HG03196 (cell line): ENCODE measurements at regions not wholly inside any gene's neighbourhood (a gene's known extent, or its start where the extent isn't known, plus 50 kb on each side); places are given as distances from the start of the nearest gene placed in this dataset.

ENCODE experiments used
- ATAC-seq: cut with Tn5 transposase; IDR thresholded peaks from one replicate; pipeline ENCODE4 v1.9.1; 2021; ENCODE audit not compliant: unreplicated experiment

DNA sequence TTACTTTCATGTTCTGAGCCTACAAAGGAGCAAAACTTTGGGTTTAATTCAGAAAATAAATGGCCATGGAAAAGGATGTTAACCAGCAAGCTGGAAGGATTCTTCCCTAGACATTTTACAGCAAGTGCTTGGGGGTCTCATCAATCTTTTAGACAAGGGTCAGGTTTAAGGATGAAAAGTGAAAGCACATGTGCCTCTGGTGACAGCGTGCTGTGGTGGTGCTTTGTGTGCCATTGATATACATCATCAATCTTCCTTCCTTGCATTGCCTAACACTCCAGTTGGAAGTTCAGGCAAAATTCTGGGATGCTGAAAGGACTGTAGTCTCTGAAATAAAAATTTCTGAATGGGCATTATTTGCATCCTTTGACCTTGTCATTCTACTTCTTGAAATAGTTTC is 171.2 kb downstream of the KCNE4 start:
- no peak for ATAC-seq

DNA sequence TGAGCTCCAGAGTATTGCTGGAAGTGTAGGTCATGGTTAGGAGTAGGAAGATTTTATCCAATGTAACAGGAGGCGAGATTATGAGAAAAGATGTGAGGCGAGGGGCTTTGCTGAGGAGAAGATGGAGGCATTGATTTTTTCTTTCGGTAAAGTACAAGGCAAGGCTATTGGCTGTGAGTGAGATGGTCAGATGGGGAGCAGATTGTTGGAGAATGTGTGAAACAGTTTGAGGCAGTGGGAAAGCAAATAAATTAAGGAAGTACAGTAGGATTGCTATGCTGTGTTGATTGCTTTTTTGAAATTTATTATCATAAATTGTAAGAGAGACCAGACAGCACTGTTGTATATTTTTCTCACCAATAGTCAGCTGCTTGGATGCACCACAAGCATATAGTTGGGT is 173.3 kb downstream of the KCNE4 start:
- no peak for ATAC-seq

DNA sequence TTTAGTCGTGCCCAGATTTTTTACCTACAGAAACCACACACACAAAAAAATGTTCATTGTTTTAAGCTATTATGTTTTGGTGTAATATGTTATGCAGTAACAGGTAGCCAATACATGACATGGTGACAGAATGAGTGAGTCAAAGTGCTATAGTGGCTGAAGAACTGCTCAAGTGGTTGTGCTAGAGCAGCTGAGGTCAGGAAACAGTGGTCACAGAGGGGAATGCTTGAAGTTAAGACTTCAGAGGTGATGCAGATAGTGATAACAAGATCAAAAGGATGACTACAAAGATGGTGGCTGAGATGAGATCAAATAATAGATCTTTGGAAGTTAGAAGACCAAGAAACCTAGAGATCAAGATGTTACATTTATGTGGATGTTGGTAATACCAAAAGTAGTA is 174.3 kb downstream of the KCNE4 start:
- ATAC-seq = no peak

DNA sequence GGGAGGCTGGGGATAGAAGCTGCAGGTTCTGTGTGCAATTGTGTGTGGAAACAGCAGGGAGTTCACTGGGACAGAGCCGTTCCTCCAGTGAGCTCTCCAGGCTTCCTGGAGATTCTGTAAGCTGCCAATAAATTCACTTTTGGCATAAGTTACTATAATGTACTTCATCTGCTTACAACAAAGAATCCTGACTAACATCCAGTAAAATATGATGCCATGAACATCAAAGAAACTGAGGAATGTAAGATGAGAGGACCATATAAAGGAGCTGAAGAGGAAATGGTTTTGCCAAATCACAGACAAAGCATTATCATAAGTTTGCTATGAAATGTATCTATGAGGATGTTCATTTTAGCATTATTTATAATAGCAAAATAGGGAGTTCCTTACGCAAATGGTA is 175.3 kb downstream of the KCNE4 start:
- no peak for ATAC-seq

DNA sequence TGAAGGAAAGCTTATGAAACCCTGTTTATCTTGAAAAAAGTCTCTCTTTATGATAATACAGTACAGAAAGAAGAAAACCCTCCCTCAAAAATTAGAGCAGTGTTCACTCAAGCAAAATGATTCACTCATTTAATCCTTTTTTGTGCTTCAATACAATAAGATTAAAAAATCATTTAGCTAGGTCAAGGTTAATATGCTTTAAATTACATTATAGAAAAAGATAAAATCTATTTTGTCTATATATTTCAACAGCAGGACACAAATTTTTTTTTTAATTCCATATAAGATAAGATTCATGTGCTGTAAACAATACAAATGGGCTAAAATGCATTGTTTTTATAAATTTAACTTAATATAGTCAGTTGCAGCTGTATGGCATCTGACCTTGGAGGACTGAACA is 176.9 kb downstream of the KCNE4 start:
- no peak for ATAC-seq

DNA sequence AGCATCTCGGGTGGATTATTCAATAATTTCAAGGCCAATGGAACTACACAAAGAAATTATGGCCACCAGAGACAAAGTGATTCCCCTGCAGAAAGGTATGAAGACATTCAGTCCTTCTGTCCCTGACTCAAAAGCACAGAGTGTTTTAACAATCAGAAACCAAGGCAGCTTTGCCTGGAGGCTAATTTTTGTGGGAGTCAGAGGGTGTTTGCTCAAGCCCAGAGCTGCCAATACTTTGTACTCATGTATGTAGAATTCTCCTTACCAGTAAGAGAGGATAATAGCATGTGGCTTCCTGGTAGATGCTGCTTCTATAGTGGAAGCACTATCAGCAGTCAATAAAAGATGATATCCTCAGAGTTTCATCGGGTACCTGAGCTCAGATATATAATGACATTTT is 178.4 kb downstream of the KCNE4 start:
- ATAC-seq = no peak

DNA sequence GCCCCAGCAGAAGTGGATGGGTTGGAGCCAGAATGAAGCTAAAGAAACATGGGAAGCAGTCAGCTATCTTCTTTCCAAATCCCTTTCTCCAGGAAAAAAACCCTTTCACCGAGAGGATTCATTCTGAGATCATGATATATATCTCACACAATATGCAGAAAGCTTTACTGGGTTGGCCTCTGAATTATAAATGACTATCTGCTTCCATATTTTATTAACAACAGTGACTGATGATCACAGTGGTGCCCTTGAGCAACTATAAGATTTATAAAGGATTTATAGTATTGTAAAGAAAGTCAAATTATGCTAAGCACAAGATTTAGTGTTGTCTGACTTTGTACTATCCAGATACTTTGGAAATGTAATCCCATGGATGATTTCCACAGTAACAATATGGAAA is 180.3 kb downstream of the KCNE4 start:
- no peak for ATAC-seq

DNA sequence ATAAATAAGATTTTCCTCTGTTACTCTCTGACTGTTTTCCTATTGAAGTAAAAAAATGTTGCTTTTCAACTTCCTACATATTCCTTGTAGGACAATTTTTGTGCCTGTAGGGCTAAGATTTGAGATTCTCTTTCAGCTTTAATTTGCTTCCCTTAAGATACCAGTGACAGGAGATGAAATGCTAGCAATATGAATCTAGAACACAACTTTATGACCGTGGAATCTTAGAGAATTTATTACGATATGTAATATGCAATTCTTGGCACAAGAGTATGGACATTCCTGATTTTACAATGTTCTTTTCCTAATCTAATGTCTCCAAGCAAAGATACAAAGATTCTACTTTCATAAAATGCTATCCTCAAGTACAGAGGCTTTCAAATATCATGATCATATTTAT is 180.9 kb downstream of the KCNE4 start:
- no peak for ATAC-seq

DNA sequence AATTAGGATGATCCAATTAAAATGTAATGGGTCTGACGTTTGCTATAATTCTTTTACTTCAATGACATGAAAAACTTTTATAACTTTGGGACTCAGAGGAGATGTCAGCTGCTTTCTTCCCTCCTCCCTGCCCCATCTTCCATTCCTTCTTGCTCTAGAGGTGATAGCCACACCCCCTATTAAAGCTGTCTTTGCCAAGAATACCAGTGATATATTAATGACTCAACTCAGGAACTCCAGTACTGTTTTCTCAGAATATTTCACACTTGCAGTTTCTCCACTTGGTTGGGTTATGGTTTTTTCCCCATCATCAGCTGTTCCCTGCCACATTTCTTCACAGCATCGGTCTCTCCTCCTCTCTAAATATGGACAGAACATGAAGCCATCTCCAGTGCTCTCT is 184.0 kb downstream of the KCNE4 start:
- no peak for ATAC-seq

DNA sequence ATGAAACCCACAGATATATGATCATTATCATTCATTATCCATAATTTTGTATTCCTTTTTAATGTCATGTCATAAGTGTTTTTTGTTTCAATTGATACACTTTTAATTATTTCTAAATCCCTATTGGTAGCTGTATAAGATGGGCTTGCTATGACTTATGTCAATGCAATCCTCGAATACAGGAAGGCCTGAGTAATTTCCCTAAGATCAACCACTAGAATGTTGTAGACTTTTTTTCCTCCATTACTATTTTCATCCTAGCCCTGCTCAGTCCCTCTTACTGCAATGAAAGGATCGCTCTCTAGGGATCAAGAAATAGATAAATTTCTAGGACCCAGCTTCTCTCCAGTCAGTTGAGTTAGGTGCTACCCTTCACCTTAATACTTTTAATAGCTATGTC is 186.3 kb downstream of the KCNE4 start:
- no peak for ATAC-seq

DNA sequence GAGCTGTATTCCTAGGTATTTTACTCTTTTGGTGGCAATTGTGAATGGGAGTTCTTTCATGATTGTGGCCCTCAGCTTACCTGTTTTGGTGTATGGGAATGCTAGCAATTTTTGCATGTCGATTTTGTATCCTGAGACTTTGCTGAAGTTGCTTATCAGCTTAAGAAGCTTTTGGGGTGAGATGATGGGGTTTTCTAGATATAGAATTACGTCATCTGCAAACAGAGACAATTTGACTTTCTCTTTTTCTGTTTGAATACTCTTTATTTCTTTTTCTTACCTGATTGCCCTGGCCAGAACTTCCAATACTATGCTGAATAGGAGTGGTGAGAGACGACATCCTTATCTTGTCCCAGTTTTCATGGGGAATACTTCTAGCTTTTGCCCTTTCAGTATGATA is 191.2 kb downstream of the KCNE4 start:
- no peak for ATAC-seq

DNA sequence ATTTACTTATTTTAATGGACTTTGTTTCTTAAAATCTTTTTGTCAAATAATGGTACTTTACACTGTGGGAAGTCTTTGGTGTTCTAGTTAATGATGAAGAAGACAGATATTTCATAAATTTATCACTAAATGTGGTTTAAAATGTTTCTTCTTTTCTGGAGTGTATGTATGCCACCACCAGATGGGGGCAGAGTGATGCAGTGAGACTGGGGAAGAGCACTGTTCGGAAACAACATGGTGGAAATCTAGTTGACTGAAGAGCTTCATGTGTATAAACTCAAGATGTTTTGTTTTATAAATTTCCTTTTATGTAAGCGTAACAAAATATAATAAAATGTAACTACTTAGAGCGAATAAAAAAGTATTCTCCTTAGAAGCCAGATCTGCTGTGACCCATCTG is 195.1 kb downstream of the KCNE4 start:
- no peak for ATAC-seq

DNA sequence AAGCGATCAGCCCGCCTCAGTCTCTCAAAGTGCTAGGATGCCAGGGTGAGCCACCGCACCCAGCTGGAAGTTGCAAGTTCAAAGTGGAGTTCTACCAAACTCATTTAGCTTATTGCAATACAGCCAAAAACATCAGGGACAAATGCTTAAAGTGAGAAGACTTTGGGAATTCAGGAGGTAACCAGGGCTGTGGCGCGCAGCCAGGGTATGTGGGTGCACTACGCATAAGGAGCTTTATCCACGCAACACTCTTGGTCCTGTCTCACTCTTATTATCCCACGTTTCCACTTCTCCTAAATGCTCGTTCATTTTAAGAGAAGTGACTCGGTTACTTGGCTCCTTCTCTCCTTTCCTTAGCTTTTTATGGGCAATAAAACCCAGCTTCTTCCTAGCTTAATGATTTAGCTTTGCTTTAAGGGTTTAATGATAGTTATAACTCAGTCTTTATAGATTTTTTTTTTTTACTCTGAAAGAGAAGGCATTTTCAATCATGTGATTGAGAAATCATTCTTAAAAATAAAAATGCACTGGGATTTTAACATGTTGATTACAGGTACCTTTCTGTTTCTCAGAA is 199.8 kb downstream of the KCNE4 start:
- ATAC-seq = no peak

DNA sequence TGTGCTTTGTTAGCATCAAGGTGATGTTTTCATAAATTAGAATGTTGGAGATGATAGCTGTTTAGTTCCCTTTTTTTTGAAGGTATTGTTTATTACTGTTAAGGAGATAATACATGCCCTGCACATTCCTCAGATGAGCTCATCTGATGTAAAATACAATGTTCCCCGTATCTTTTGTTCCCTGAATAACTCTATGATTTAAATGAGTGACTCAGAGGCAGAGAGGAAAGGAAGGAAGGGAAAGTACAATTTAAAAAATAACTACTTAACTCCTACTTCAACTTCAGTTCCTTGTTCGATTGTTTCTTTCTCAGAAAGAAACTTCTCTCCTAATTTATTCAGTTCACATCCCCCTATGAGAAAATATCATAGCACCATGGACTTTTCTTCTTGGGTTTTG is 208.7 kb downstream of the KCNE4 start:
- ATAC-seq = no peak

DNA sequence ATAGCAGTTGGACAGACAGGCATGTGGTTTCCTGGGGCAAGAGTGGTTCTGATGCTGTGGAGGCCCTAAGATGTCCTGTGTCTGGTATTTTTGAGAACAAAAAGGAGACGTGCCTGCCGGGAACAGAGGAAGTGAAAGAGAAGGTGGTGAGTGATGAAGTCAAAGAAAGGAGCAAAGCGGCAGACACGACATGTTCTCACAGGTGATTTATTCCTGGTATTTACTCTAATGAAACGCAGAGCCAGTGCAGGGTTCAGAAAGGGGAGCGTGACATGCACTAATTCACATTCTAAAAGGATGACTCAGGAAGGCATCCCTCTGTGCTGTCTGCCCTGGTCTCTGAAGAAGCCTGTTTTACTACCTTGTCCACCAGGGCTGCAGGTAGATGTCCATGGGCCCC is 211.0 kb downstream of the KCNE4 start:
- ATAC-seq = no peak

DNA sequence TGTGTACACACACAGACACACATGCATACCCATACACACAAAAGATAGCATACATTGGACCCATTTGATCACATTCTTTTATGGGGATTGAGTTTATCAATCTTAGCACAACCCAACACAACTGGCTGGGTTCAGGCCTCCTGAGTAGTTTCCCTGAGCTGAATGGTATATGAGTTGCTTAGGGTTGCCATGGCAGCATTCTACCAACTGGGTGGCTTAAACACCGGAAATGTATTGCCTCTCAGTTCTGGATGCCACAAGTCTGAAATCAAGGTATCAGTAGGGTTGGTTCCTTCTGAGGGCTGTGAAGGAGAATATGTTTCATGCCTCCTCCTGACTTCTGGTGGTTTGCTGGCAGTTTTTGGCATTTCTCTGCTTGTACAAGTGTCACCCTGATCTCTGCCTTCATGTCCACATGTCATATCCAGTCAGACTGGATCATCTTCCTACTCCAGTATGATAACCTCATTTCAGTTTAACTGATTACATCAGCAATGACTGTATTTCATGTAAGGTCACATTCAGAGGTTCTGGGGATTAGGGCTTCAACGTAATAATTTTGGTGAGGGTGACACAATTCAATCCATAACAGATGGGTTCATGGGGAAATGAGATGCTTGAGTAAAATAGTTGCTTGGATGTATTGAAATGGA is 212.7 kb downstream of the KCNE4 start:
- ATAC-seq = no peak

DNA sequence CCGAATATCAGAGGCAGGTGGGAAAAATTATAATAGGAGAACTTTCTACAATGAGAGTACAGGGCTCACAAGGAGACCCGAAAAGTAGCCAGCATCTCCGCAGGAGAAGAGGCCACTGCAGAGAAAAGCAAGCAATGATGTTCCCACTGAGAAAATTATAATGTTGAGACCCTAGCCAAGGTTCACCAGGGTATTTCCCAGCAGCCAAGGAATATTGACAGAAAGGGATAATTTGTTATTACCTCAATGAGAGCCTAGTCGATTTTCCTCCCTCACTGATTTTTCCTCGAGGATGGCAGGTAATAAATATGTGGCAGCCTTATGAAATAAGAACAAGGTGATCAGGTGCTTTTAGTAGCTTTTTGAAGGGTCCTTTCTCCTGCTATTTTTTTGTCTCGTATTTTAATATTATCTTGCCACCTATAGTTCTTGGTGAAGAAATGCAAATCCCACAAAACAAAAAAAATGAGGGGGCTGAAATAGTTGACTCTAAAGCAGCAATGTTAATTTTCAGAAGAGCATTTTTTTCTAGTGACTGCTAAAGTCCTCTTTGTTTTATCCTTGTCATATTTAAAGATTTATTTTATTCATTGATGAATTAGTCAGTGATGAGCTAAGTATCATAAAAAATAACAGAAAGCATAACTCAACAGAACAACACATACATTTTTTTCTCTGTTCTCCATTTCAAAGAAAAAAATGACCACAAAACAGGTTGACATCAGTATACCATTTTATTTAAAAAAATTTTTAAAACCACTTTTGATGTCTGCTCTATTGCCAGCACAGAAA is 215.4 kb downstream of the KCNE4 start:
- no peak for ATAC-seq

DNA sequence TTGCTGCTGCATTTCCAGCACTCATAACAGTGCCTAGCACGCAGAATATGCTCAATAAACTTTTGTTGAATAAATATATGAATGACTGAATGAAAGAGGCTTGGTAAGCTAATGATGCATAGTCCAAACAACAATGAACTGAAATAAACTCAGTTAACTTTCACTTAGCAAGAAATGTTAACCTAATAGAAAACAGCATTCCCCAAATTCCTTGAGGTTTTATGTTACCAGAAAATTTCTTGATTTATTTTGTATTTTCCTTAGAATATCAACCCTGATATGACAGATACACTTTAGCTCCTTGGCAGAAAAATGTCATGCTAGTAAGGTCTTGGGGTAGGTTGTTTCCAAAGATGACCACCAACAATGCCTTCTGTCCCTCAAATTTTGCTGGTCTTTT is 217.4 kb downstream of the KCNE4 start:
- ATAC-seq = no peak

DNA sequence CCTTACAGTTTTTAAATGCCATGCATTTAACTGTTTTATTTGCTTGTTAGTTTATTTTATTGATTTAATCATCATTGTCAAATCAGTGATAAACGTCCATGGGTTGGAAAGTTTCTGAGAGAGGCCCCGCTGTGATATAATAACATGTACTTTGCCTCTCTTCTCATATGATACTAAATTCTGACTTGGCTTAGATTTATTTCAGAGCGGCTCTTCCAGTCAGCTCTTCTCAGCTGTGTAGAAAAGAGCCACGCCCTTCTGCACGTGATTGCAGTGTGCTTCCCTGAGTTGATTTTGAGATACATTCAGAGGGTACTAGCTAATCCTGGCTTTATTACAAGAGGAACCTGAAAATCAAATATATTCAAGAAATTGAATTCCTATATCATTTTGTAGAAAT is 218.6 kb downstream of the KCNE4 start:
- no peak for ATAC-seq

DNA sequence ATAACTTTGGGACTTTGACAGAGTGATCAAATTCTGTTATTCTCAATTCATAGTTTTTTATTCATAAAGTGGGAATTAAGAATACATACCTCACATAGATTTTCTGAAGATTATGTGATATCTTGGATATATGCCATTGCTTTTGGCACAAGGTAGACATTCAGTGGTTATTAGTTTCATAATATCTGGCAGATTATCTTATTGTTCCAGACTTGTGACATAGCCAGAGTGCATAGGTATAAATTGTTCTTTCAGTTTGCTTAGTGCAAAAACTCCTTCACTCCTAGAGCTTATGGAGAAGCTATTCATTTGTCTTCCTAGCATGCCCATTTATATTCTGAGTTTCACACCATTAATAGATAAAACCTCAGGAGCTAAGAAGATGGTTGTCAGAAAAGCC is 222.0 kb downstream of the KCNE4 start:
- no peak for ATAC-seq

DNA sequence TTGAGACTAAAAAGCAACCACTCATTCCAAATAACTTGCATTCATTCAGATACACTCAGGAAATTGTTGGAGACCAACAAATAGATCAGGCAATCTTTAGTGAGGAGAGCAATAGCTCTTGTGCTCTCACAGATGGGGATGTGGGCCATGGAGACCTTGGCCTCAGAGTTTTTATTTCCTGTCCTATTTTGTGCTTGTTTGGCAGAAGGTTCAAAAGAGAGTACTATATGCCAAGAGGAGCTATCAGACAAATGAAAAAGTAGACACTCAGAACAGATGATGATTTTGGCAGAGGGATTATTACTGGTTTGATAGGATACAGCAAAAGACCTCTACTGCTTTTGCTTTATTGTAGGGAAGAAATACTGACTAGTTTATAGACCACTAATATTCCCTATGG is 230.2 kb downstream of the KCNE4 start:
- ATAC-seq = no peak

DNA sequence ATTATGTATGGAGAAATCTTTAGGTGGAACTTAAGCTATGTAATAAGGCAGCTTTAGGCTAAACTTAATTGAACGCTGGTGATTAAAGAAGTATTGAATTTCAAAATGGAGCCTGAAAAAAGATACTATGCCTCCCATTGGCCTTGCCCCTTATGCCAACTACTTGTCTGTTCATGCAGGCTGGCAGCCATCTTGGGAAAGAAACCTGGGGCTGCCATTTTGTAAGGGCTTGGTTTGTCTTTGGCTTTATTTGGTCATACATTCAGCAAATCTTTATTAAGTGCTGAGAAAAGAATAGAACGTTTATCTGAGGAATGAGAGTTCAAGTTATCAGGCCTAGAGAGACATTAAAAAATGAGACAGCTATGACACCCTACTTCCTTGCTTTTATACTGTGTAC is 231.3 kb downstream of the KCNE4 start:
- ATAC-seq = no peak

DNA sequence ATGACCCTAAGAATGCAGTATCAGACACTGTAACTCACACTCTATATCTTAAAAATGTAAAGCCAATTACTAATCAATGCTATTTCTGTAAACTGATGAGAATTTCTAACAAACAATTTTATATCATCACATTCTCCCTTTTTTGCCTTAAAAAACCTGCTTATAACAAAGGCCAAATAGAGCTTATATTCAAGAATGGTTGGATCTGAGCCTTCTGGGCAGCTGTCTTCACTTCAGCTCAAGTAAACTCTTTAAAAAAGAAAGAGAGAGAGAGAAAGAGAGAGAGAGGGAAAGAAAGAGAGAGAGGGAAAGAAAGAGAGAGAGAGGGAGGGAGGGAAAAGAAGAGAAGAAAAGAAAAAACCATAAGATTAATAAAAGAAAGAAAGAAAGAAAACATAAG is 231.8 kb downstream of the KCNE4 start:
- no peak for ATAC-seq
